Ectodermal cell (in vitro differentiated cells): ENCODE measurements at regions not wholly inside any gene's neighbourhood (a gene's known extent, or its start where the extent isn't known, plus 50 kb on each side); places are given as distances from the start of the nearest gene placed in this dataset.
A peak's percentile ranks its signal among the peaks of the same experiment; 100 is the strongest.

Experiments
- H3K27ac ChIP-seq: 2 replicates; pipeline ENCODE4 v1.7.0; 2013; ENCODE audit warnings: mild to moderate bottlenecking, low read depth, low read length; ENCODE audit not compliant: insufficient read depth, poor library complexity, severe bottlenecking
- H3K27me3 ChIP-seq: 2 replicates; pipeline ENCODE4 v1.7.0; 2013; ENCODE audit warnings: mild to moderate bottlenecking, low read length; ENCODE audit not compliant: insufficient read depth, control insufficient read depth, poor library complexity, severe bottlenecking
- H3K36me3 ChIP-seq: one replicate; pipeline ENCODE4 v1.7.0; 2013; ENCODE audit warnings: low read length; ENCODE audit not compliant: control insufficient read depth, insufficient read depth
- H3K4me1 ChIP-seq: one replicate; pipeline ENCODE4 v1.7.0; 2013; ENCODE audit warnings: low read length; ENCODE audit not compliant: control insufficient read depth, insufficient read depth
- H3K4me3 ChIP-seq: 2 replicates; pipeline ENCODE4 v1.7.0; 2013; ENCODE audit warnings: low read depth, low read length, control low read depth; ENCODE audit not compliant: insufficient read depth
- H3K9me3 ChIP-seq: 2 replicates; pipeline ENCODE4 v1.7.0; 2013; ENCODE audit warnings: mild to moderate bottlenecking, low read length, moderate library complexity; ENCODE audit not compliant: control insufficient read depth
- WGBS, 2 experiments: methylation state at CpG; one replicate each; pipeline ENCODE4 v1.1.7; 2013; ENCODE audit warnings: missing lambda C conversion rate in 2 of 2; 5-methylcytosine and 5-hydroxymethylcytosine counted together

- Histone ChIP-seq H3K27ac (no peak overlapping the region), H3K4me3 (no peak overlapping the region), H3K36me3 (no peaks in the 10 kb centered on the region), H3K27me3 (no peaks in the 10 kb centered on the region), H3K4me1 (peaks cover 6% of the 10 kb centered on the region), H3K9me3 (no peaks in the 10 kb centered on the region)
- 85 to 93% methylated on average over 6 of the region's 6 CpGs for WGBS, 2 experiments
Measured at GRCh38 chr15:38061856-38062649, 127.6 kb downstream of the TMCO5A start.

GRCh38 chr15:38062696-38063095 lies 128.3 kb downstream of the TMCO5A start:
- H3K36me3 ChIP-seq = no peaks in the 10 kb centered on the region
- H3K27me3 ChIP-seq = no peaks in the 10 kb centered on the region
- no peak overlapping the region for H3K4me3 ChIP-seq
- no peaks in the 10 kb centered on the region for H3K9me3 ChIP-seq
- H3K27ac ChIP-seq = no peak overlapping the region
- WGBS, 2 experiments = 97 to 98% methylated on average over 4 to 7 of the region's 7 CpGs
- peaks cover 9% of the 10 kb centered on the region for H3K4me1 ChIP-seq

GRCh38 chr15:38065721-38066345 lies 131.4 kb downstream of the TMCO5A start:
- Histone ChIP-seq H3K4me1 (peaks cover 29% of the 10 kb centered on the region), H3K36me3 (no peaks in the 10 kb centered on the region), H3K27me3 (peaks cover 3% of the 10 kb centered on the region), H3K9me3 (no peaks in the 10 kb centered on the region), H3K4me3 (no peak overlapping the region), H3K27ac (no peak overlapping the region)
- 85 to 89% methylated on average over 5 of the region's 5 CpGs for WGBS, 2 experiments

GRCh38 chr15:38066612-38067011 lies 132.2 kb downstream of the TMCO5A start:
- H3K27ac ChIP-seq = no peak overlapping the region

GRCh38 chr15:38068626-38069391 lies 134.4 kb downstream of the TMCO5A start:
- Histone ChIP-seq H3K27ac (peak overlapping the region; percentile 78), H3K4me1 (peaks cover 43% of the 10 kb centered on the region)
- 41 to 46% methylated on average over 7 of the region's 7 CpGs for WGBS, 2 experiments

More at GRCh38 chr15:38066612-38067011, 132.2 kb downstream of the TMCO5A start:
- Histone ChIP-seq H3K9me3 (no peaks in the 10 kb centered on the region), H3K36me3 (no peaks in the 10 kb centered on the region), H3K27me3 (peaks cover 11% of the 10 kb centered on the region), H3K4me1 (peaks cover 29% of the 10 kb centered on the region), H3K4me3 (no peak overlapping the region)
- WGBS, 2 experiments = 92 to 96% methylated on average over 3 of the region's 3 CpGs

GRCh38 chr15:38069511-38070011 lies 135.1 kb downstream of the TMCO5A start:
- Histone ChIP-seq H3K4me3 (no peak overlapping the region), H3K36me3 (no peaks in the 10 kb centered on the region), H3K27me3 (peaks cover 11% of the 10 kb centered on the region), H3K4me1 (peaks cover 50% of the 10 kb centered on the region), H3K27ac (peak overlapping the region; percentile 78), H3K9me3 (no peaks in the 10 kb centered on the region)
- WGBS, 2 experiments = 57 to 64% methylated on average over 3 of the region's 3 CpGs

More at GRCh38 chr15:38068626-38069391, 134.4 kb downstream of the TMCO5A start:
- H3K9me3 ChIP-seq = no peaks in the 10 kb centered on the region
- H3K36me3 ChIP-seq = no peaks in the 10 kb centered on the region
- peaks cover 11% of the 10 kb centered on the region for H3K27me3 ChIP-seq
- H3K4me3 ChIP-seq = no peak overlapping the region

GRCh38 chr15:38070778-38071177 lies 136.3 kb downstream of the TMCO5A start:
- no peak overlapping the region for H3K4me3 ChIP-seq
- no peak overlapping the region for H3K27ac ChIP-seq
- WGBS, 2 experiments = 93 to 99% methylated on average over 4 of the region's 4 CpGs
- peaks cover 19% of the 10 kb centered on the region for H3K27me3 ChIP-seq
- H3K9me3 ChIP-seq = no peaks in the 10 kb centered on the region
- H3K36me3 ChIP-seq = no peaks in the 10 kb centered on the region
- peaks cover 58% of the 10 kb centered on the region for H3K4me1 ChIP-seq

GRCh38 chr15:38071211-38071972 lies 137.0 kb downstream of the TMCO5A start:
- 87 to 91% methylated on average over 11 of the region's 11 CpGs for WGBS, 2 experiments
- H3K4me3 ChIP-seq = no peak overlapping the region
- H3K36me3 ChIP-seq = no peaks in the 10 kb centered on the region
- H3K9me3 ChIP-seq = no peaks in the 10 kb centered on the region
- H3K4me1 ChIP-seq = peaks cover 58% of the 10 kb centered on the region
- no peak overlapping the region for H3K27ac ChIP-seq
- peaks cover 22% of the 10 kb centered on the region for H3K27me3 ChIP-seq

- 68 to 70% methylated on average over 6 of the region's 6 CpGs for WGBS, 2 experiments
- Histone ChIP-seq H3K4me3 (peak overlapping the region; percentile 51), H3K27ac (peak overlapping the region; percentile 99), H3K27me3 (peaks cover 24% of the 10 kb centered on the region), H3K4me1 (peaks cover 63% of the 10 kb centered on the region), H3K9me3 (no peaks in the 10 kb centered on the region), H3K36me3 (no peaks in the 10 kb centered on the region)
Measured at GRCh38 chr15:38072007-38072347, 137.5 kb downstream of the TMCO5A start.
